ENCODE measurements at regions not wholly inside any gene's neighbourhood (a gene's known extent, or its start where the extent isn't known, plus 50 kb on each side); places are given as distances from the start of the nearest gene placed in this dataset.

- TF ChIP-seq, protein P1, sequence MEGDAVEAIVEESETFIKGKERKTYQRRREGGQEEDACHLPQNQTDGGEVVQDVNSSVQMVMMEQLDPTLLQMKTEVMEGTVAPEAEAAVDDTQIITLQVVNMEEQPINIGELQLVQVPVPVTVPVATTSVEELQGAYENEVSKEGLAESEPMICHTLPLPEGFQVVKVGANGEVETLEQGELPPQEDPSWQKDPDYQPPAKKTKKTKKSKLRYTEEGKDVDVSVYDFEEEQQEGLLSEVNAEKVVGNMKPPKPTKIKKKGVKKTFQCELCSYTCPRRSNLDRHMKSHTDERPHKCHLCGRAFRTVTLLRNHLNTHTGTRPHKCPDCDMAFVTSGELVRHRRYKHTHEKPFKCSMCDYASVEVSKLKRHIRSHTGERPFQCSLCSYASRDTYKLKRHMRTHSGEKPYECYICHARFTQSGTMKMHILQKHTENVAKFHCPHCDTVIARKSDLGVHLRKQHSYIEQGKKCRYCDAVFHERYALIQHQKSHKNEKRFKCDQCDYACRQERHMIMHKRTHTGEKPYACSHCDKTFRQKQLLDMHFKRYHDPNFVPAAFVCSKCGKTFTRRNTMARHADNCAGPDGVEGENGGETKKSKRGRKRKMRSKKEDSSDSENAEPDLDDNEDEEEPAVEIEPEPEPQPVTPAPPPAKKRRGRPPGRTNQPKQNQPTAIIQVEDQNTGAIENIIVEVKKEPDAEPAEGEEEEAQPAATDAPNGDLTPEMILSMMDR (IDR thresholded peaks at IDR 0.05), result no peak
- TF ChIP-seq POLR2A (IDR thresholded peaks at IDR 0.05) (no peak), POLR2AphosphoS5 (IDR thresholded peaks at IDR 0.05; ENCODE audit: insufficient read depth in 1 of 2, low read depth in 1 of 2) (no peak)
- Histone ChIP-seq H3K4me1 (no peaks in the 10 kb centered on the region), H3K27ac (no peak overlapping the region), H3K36me3 (no peaks in the 10 kb centered on the region), H3K4me3 (no peak overlapping the region), H3K27me3 (no peaks in the 10 kb centered on the region), H3K9me3 (no peaks in the 10 kb centered on the region)
- no peak for DNase-seq (ENCODE audit: extremely low spot score in 2 of 2)
- intact Hi-C loops (cut with DNase I), result no loop called here
These were observed 58.8 kb upstream of the SYN3 start for GRCh38 chr22:33116841-33117547.

DNA sequence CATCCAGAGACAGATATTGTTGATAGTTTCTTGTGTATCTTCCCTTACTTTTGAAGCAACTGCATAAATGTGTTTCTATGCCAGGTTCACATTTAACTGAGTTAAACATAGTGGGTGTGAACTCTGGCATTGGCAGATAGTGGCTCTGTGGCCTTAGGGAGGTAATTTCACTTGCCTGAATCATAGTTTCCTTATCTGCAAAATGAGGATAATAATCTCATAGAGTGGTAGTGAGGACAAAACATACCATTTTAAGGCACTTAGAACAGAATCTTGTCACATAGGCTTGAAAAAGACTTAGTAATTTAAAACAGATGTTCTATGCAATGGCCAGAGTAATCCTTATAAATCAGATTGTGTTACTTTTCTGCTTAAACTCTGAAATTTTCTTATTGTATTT, 56.4 kb upstream of the SYN3 start:
- Histone ChIP-seq H3K9me3 (no peaks in the 10 kb centered on the region), H3K27me3 (no peaks in the 10 kb centered on the region), H3K4me3 (no peak overlapping the region), H3K36me3 (no peaks in the 10 kb centered on the region), H3K27ac (no peak overlapping the region), H3K4me1 (no peaks in the 10 kb centered on the region)
- intact Hi-C loops (cut with DNase I), result no loop called here
- no peak for DNase-seq (ENCODE audit: extremely low spot score in 2 of 2)
- TF ChIP-seq, protein P1 (IDR thresholded peaks at IDR 0.05), result no peak
- no peak for TF ChIP-seq POLR2A (IDR thresholded peaks at IDR 0.05)
- TF ChIP-seq POLR2AphosphoS5 (IDR thresholded peaks at IDR 0.05; ENCODE audit: insufficient read depth in 1 of 2, low read depth in 1 of 2), result no peak

GRCh38 chr22:33112580-33112979, 54.4 kb upstream of the SYN3 start:
- Histone ChIP-seq H3K4me1 (no peaks in the 10 kb centered on the region), H3K9me3 (no peaks in the 10 kb centered on the region), H3K27ac (no peak overlapping the region), H3K36me3 (no peaks in the 10 kb centered on the region), H3K27me3 (no peaks in the 10 kb centered on the region), H3K4me3 (no peak overlapping the region)
- intact Hi-C loops (cut with DNase I), result no loop called here
- no peak for DNase-seq (ENCODE audit: extremely low spot score in 2 of 2)
- TF ChIP-seq POLR2AphosphoS5 (IDR thresholded peaks at IDR 0.05; ENCODE audit: insufficient read depth in 1 of 2, low read depth in 1 of 2), result no peak

DNA sequence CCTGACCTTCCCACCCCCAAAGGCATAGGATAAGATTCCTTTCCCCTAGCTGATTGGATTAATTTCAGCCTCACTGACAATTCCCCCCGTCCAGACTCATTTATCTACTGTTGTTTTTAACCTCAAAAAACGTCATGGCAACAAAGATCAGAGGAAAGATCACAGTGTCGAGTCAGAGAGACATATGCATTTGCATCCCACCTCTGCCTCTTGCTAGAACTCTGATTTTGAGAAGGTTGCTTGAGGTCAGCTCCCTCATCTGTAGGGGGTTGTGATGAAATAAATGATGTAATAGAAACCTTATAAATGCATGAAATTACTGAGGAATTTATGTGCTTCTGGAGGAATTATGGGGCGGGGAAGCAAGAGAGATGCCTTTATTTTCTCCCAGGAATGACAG, 53.3 kb upstream of the SYN3 start:
- DNase-seq (ENCODE audit: extremely low spot score in 2 of 2), result no peak
- Histone ChIP-seq H3K27ac (no peak overlapping the region), H3K4me3 (no peak overlapping the region), H3K4me1 (no peaks in the 10 kb centered on the region), H3K27me3 (no peaks in the 10 kb centered on the region), H3K9me3 (no peaks in the 10 kb centered on the region), H3K36me3 (no peaks in the 10 kb centered on the region)
- intact Hi-C loops (cut with DNase I), result no loop called here
- TF ChIP-seq, protein P1 (IDR thresholded peaks at IDR 0.05), result no peak
- TF ChIP-seq POLR2AphosphoS5 (IDR thresholded peaks at IDR 0.05; ENCODE audit: insufficient read depth in 1 of 2, low read depth in 1 of 2), result no peak
- TF ChIP-seq POLR2A (IDR thresholded peaks at IDR 0.05), result no peak

GRCh38 chr22:33110562-33111163, 52.5 kb upstream of the SYN3 start:
- Histone ChIP-seq H3K4me3 (no peak overlapping the region), H3K36me3 (no peaks in the 10 kb centered on the region), H3K4me1 (no peaks in the 10 kb centered on the region), H3K27me3 (no peaks in the 10 kb centered on the region), H3K9me3 (no peaks in the 10 kb centered on the region), H3K27ac (no peak overlapping the region)
- intact Hi-C loops (cut with DNase I), result no loop called here
- no peak for DNase-seq (ENCODE audit: extremely low spot score in 2 of 2)
- TF ChIP-seq POLR2AphosphoS5 (IDR thresholded peaks at IDR 0.05; ENCODE audit: insufficient read depth in 1 of 2, low read depth in 1 of 2) (no peak), POLR2A (IDR thresholded peaks at IDR 0.05) (no peak)
- TF ChIP-seq, protein P1 (IDR thresholded peaks at IDR 0.05), result no peak

All from vagina (tissue), 2 donors.